Adipose tissue (tissue), 3 donors: ENCODE measurements at regions not wholly inside any gene's neighbourhood (a gene's known extent, or its start where the extent isn't known, plus 50 kb on each side); places are given as distances from the start of the nearest gene placed in this dataset.

ENCODE experiments used
- H3K27ac ChIP-seq: one replicate; pipeline ENCODE4 v1.5.1; 2013; ENCODE audit warnings: low read depth, low read length
- WGBS, 3 donors: extraction: QIAGEN DNeasy Blood & Tissue Kit; methylation state at CpG; one replicate each; pipeline ENCODE4 v1.1.7; 2013; 5-methylcytosine and 5-hydroxymethylcytosine counted together
- donor health status: healthy with polysubstance abuse.
- donor health status: Bipolar disorder and iron deficiency.
- donor health status: healthy.

GRCh38 chr9:95649801-95650213 is 133.0 kb upstream of the PTCH1 start:
- WGBS, 3 donors: 68 to 77% (median 70%) methylated on average over 8 of the region's 8 CpGs
- no peak overlapping the region for H3K27ac ChIP-seq

GRCh38 chr9:95648225-95648624 is 131.5 kb upstream of the PTCH1 start:
- no peak overlapping the region for H3K27ac ChIP-seq
- 86 to 95% (median 92%) methylated on average over 5 of the region's 5 CpGs for WGBS, 3 donors

- H3K27ac ChIP-seq: no peak overlapping the region
These were observed 129.2 kb upstream of the PTCH1 start for GRCh38 chr9:95645992-95646391.

- 79 to 92% (median 89%) methylated on average over 2 of the region's 2 CpGs for WGBS, 3 donors
- no peak overlapping the region for H3K27ac ChIP-seq
These were observed 128.8 kb upstream of the PTCH1 start for GRCh38 chr9:95645579-95645978.

- 38 to 79% (median 68%) methylated on average over 2 of the region's 2 CpGs for WGBS, 3 donors
- no peak overlapping the region for H3K27ac ChIP-seq
These were observed 127.6 kb upstream of the PTCH1 start for GRCh38 chr9:95644377-95644776.

GRCh38 chr9:95643619-95644018 is 126.8 kb upstream of the PTCH1 start:
- no peak overlapping the region for H3K27ac ChIP-seq
- WGBS, 3 donors: 55 to 87% (median 86%) methylated on average over 4 of the region's 4 CpGs

- no peak overlapping the region for H3K27ac ChIP-seq
These were observed 125.4 kb upstream of the PTCH1 start for GRCh38 chr9:95642189-95642588.

GRCh38 chr9:95641586-95641985 is 124.8 kb upstream of the PTCH1 start:
- 72 to 89% (median 86%) methylated on average over 6 of the region's 6 CpGs for WGBS, 3 donors
- no peak overlapping the region for H3K27ac ChIP-seq

GRCh38 chr9:95640336-95640735 is 123.6 kb upstream of the PTCH1 start:
- WGBS, 3 donors: 84 to 92% (median 87%) methylated on average over 6 of the region's 6 CpGs
- no peak overlapping the region for H3K27ac ChIP-seq

GRCh38 chr9:95635986-95636671 is 119.4 kb upstream of the PTCH1 start:
- WGBS, 3 donors: 81 to 87% (median 85%) methylated on average over 4 of the region's 4 CpGs
- H3K27ac ChIP-seq: no peak overlapping the region

GRCh38 chr9:95634536-95634935 is 117.8 kb upstream of the PTCH1 start:
- H3K27ac ChIP-seq: no peak overlapping the region
- WGBS, 3 donors: 78 to 81% (median 81%) methylated on average over 6 of the region's 6 CpGs

GRCh38 chr9:95634114-95634513 is 117.3 kb upstream of the PTCH1 start:
- H3K27ac ChIP-seq: no peak overlapping the region
- WGBS, 3 donors: 63 to 86% (median 81%) methylated on average over 4 of the region's 4 CpGs

- H3K27ac ChIP-seq: no peak overlapping the region
- 77 to 93% (median 89%) methylated on average over 6 of the region's 6 CpGs for WGBS, 3 donors
These were observed 112.8 kb upstream of the PTCH1 start for GRCh38 chr9:95629585-95629984.

- WGBS, 3 donors: 49 to 71% (median 60%) methylated on average over 8 of the region's 8 CpGs
- no peak overlapping the region for H3K27ac ChIP-seq
These were observed 111.0 kb upstream of the PTCH1 start for GRCh38 chr9:95627802-95628201.

GRCh38 chr9:95626885-95627558 is 110.3 kb upstream of the PTCH1 start:
- 35 to 60% (median 37%) methylated on average over 21 of the region's 21 CpGs for WGBS, 3 donors
- H3K27ac ChIP-seq: peak overlapping the region; percentile 17

- H3K27ac ChIP-seq: no peak overlapping the region
- WGBS, 3 donors: 68 to 83% (median 80%) methylated on average over 13 of the region's 13 CpGs
These were observed 109.6 kb upstream of the PTCH1 start for GRCh38 chr9:95626341-95626740.

- 87 to 90% (median 89%) methylated on average over 4 of the region's 4 CpGs for WGBS, 3 donors
- H3K27ac ChIP-seq: no peak overlapping the region
These were observed 106.9 kb upstream of the PTCH1 start for GRCh38 chr9:95623640-95624039.

GRCh38 chr9:95620722-95621121 is 104.0 kb upstream of the PTCH1 start:
- no peak overlapping the region for H3K27ac ChIP-seq
- 65 to 92% (median 92%) methylated on average over 8 of the region's 8 CpGs for WGBS, 3 donors

- no peak overlapping the region for H3K27ac ChIP-seq
These were observed 103.5 kb upstream of the PTCH1 start for GRCh38 chr9:95620314-95620713.

GRCh38 chr9:95615246-95615645 is 98.5 kb upstream of the PTCH1 start:
- no peak overlapping the region for H3K27ac ChIP-seq
- WGBS, 3 donors: 69 to 77% (median 73%) methylated on average over 8 of the region's 8 CpGs

More at GRCh38 chr9:95620314-95620713, 103.5 kb upstream of the PTCH1 start:
- WGBS, 3 donors: 89 to 94% (median 91%) methylated on average over 10 of the region's 10 CpGs
